ENCODE measurements at regions not wholly inside any gene's neighbourhood (a gene's known extent, or its start where the extent isn't known, plus 50 kb on each side); places are given as distances from the start of the nearest gene placed in this dataset.

GRCh38 chr1:232184561-232185530 lies 445.1 kb downstream of the SIPA1L2 start:
- CTCF ChIA-PET = no interaction called here

GRCh38 chr1:232183802-232184201 lies 446.1 kb downstream of the SIPA1L2 start:
- Mint-ChIP-seq H3K36me3 (ENCODE audit: low read depth) (no peaks in the 10 kb centered on the region), H3K4me3 (no peak overlapping the region), H3K9me3 (no peaks in the 10 kb centered on the region), H3K27ac (no peak overlapping the region), H3K4me1 (ENCODE audit: low read depth) (no peaks in the 10 kb centered on the region), H3K27me3 (peaks cover 20% of the 10 kb centered on the region)
- CTCF ChIA-PET = no interaction called here
- Histone ChIP-seq H3K4me1 (ENCODE audit: insufficient read depth, low read length) (no peaks in the 10 kb centered on the region), H3K27me3 (ENCODE audit: control insufficient read depth in 1 of 2, insufficient read depth in 2 of 2, low read length in 2 of 2) (no peaks in the 10 kb centered on the region), H3K9me3 (ENCODE audit: control insufficient read depth in 1 of 2, insufficient read depth in 1 of 2, low read length in 2 of 2) (no peaks in the 10 kb centered on the region), H3K4me3 (ENCODE audit: low read length) (no peak overlapping the region), H3K36me3 (ENCODE audit: insufficient read depth, low read length) (no peaks in the 10 kb centered on the region), H3K27ac (ENCODE audit: low read depth in 1 of 2, low read length in 2 of 2) (no peak overlapping the region)
- intact Hi-C loops (cut with DNase I, micrococcal nuclease) = no loop called here
- POLR2A ChIA-PET = no interaction called here
- DNase-seq = no peak
- no peak for TF ChIP-seq CTCF (IDR thresholded peaks at IDR 0.05)
- no peak for ATAC-seq (ENCODE audit: poor library complexity)

More at GRCh38 chr1:232184561-232185530, 445.1 kb downstream of the SIPA1L2 start:
- H3K27ac Mint-ChIP-seq = no peak overlapping the region
- intact Hi-C loops (cut with DNase I, micrococcal nuclease) = no loop called here
- no peak overlapping the region for H3K27ac ChIP-seq (ENCODE audit: low read depth in 1 of 2, low read length in 2 of 2)
- H3K9me3 ChIP-seq (ENCODE audit: control insufficient read depth in 1 of 2, insufficient read depth in 1 of 2, low read length in 2 of 2) = no peaks in the 10 kb centered on the region
- no peak for DNase-seq
- H3K4me1 ChIP-seq (ENCODE audit: insufficient read depth, low read length) = no peaks in the 10 kb centered on the region
- H3K27me3 Mint-ChIP-seq = peaks cover 20% of the 10 kb centered on the region
- H3K36me3 Mint-ChIP-seq (ENCODE audit: low read depth) = no peaks in the 10 kb centered on the region
- H3K27me3 ChIP-seq (ENCODE audit: control insufficient read depth in 1 of 2, insufficient read depth in 2 of 2, low read length in 2 of 2) = no peaks in the 10 kb centered on the region
- no peak overlapping the region for H3K4me3 ChIP-seq (ENCODE audit: low read length)
- no peak for TF ChIP-seq CTCF (IDR thresholded peaks at IDR 0.05)
- no peaks in the 10 kb centered on the region for H3K9me3 Mint-ChIP-seq
- H3K36me3 ChIP-seq (ENCODE audit: insufficient read depth, low read length) = no peaks in the 10 kb centered on the region
- no peak for ATAC-seq (ENCODE audit: poor library complexity)
- H3K4me3 Mint-ChIP-seq = no peak overlapping the region
- POLR2A ChIA-PET = no interaction called here
- no peaks in the 10 kb centered on the region for H3K4me1 Mint-ChIP-seq (ENCODE audit: low read depth)

- Histone ChIP-seq H3K27me3 (ENCODE audit: control insufficient read depth in 1 of 2, insufficient read depth in 2 of 2, low read length in 2 of 2) (no peaks in the 10 kb centered on the region), H3K9me3 (ENCODE audit: control insufficient read depth in 1 of 2, insufficient read depth in 1 of 2, low read length in 2 of 2) (no peaks in the 10 kb centered on the region), H3K36me3 (ENCODE audit: insufficient read depth, low read length) (no peaks in the 10 kb centered on the region), H3K4me3 (ENCODE audit: low read length) (no peak overlapping the region), H3K4me1 (ENCODE audit: insufficient read depth, low read length) (no peaks in the 10 kb centered on the region), H3K27ac (ENCODE audit: low read depth in 1 of 2, low read length in 2 of 2) (no peak overlapping the region)
- ChIA-PET CTCF (no interaction called here), POLR2A (no interaction called here)
- H3K27me3 Mint-ChIP-seq = peaks cover 24% of the 10 kb centered on the region
- DNase-seq (no peak), ATAC-seq (ENCODE audit: poor library complexity) (no peak)
- no peak overlapping the region for H3K27ac Mint-ChIP-seq
- no peak for TF ChIP-seq CTCF (IDR thresholded peaks at IDR 0.05)
- H3K36me3 Mint-ChIP-seq (ENCODE audit: low read depth) = no peaks in the 10 kb centered on the region
- intact Hi-C loops (cut with DNase I, micrococcal nuclease) = no loop called here
- no peaks in the 10 kb centered on the region for H3K4me1 Mint-ChIP-seq (ENCODE audit: low read depth)
- H3K9me3 Mint-ChIP-seq = no peaks in the 10 kb centered on the region
- no peak overlapping the region for H3K4me3 Mint-ChIP-seq
Measured at GRCh38 chr1:232183266-232183800, 446.6 kb downstream of the SIPA1L2 start.
